MM.1S (cell line): ENCODE measurements at regions not wholly inside any gene's neighbourhood (a gene's known extent, or its start where the extent isn't known, plus 50 kb on each side); places are given as distances from the start of the nearest gene placed in this dataset.

ENCODE experiments used
- EZH2 ChIP-seq: fragments of 300-600 bp; sonication (generic); optimal IDR thresholded peaks from 2 replicates; pipeline ENCODE3; 2017; ENCODE audit warnings: low read depth, mild to moderate bottlenecking, antibody characterized with exemption, low read length, mixed read lengths
- TF ChIP-seq, protein P1 (sequence below): fragments of 300-600 bp; sonication (generic); IDR thresholded peaks from 2 replicates; pipeline ENCODE4 v1.5.1; 2016; ENCODE audit warnings: antibody characterized with exemption, low read length, mixed read lengths

- TF ChIP-seq, protein P1, sequence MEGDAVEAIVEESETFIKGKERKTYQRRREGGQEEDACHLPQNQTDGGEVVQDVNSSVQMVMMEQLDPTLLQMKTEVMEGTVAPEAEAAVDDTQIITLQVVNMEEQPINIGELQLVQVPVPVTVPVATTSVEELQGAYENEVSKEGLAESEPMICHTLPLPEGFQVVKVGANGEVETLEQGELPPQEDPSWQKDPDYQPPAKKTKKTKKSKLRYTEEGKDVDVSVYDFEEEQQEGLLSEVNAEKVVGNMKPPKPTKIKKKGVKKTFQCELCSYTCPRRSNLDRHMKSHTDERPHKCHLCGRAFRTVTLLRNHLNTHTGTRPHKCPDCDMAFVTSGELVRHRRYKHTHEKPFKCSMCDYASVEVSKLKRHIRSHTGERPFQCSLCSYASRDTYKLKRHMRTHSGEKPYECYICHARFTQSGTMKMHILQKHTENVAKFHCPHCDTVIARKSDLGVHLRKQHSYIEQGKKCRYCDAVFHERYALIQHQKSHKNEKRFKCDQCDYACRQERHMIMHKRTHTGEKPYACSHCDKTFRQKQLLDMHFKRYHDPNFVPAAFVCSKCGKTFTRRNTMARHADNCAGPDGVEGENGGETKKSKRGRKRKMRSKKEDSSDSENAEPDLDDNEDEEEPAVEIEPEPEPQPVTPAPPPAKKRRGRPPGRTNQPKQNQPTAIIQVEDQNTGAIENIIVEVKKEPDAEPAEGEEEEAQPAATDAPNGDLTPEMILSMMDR, result no peak
- no peak for TF ChIP-seq EZH2
Observed at GRCh38 chr4:122012735-122013134, 60.9 kb upstream of the TRPC3 start.
